SK-N-SH (cell line): ENCODE measurements at regions not wholly inside any gene's neighbourhood (a gene's known extent, or its start where the extent isn't known, plus 50 kb on each side); places are given as distances from the start of the nearest gene placed in this dataset.

ENCODE experiments used
- CTCF ChIA-PET: fragments of 300-600, 350-600 bp; formaldehyde crosslinking; extraction: SDS; loops from one replicate; lab custom pipeline; 2021; lab: Yijun Ruan, JAX
- POLR2A ChIA-PET: fragments of 350-600 bp; sonication (Branson Sonifier 250); formaldehyde crosslinking; extraction: SDS; loops from one replicate; lab custom pipeline; 2020; ENCODE audit warnings: antibody characterized with exemption, inconsistent platforms; lab: Yijun Ruan, JAX
- DNase-seq: peaks from one replicate; pipeline ENCODE4 v3.0.0; 2012
- H2AFZ ChIP-seq: fragments of 200-600 bp; sonication (generic); 2 replicates; pipeline ENCODE4 v1.8.1; 2016; ENCODE audit warnings: antibody characterized with exemption, mild to moderate bottlenecking, low read depth
- H3F3A ChIP-seq: fragments of 200-600 bp; sonication (generic); replicated peaks from 2 replicates; pipeline ENCODE3; 2016; ENCODE audit warnings: antibody characterized with exemption, mild to moderate bottlenecking; ENCODE audit not compliant: insufficient read depth
- H3K27ac ChIP-seq, 2 experiments: fragments of 200-500 bp in 1 of 2; fragments of 200-600 bp in 1 of 2; sonication (Bioruptor generic) in 1 of 2; sonication (generic), shearing (Covaris generic) in 1 of 2; 2 replicates each; pipeline versions ENCODE4 v1.5.1 to v1.6.1; 2014 to 2016; ENCODE audit warnings: low read depth in 2 of 2, inconsistent platforms in 1 of 2, low read length in 1 of 2, mild to moderate bottlenecking in 1 of 2, mixed read lengths in 1 of 2
- H3K27me3 ChIP-seq: fragments of 200-600 bp; sonication (generic), shearing (Covaris generic); 2 replicates; pipeline ENCODE4 v1.6.1; 2016; ENCODE audit warnings: mixed run types; ENCODE audit not compliant: insufficient read depth
- H3K36me3 ChIP-seq, 2 experiments: fragments of 200-500 bp in 1 of 2; fragments of 200-600 bp in 1 of 2; sonication (Bioruptor generic) in 1 of 2; sonication (generic) in 1 of 2; replicated peaks in 1 of 2; 2 replicates each; pipeline versions ENCODE3 to v1.5.1; 2014 to 2016; ENCODE audit warnings: low read length in 1 of 2, mild to moderate bottlenecking in 1 of 2; ENCODE audit not compliant: insufficient read depth in 2 of 2, control insufficient read depth in 1 of 2
- H3K4me1 ChIP-seq, 2 experiments: fragments of 200-500 bp in 1 of 2; fragments of 200-600 bp in 1 of 2; sonication (Bioruptor generic) in 1 of 2; sonication (generic), shearing (Covaris generic) in 1 of 2; 2 replicates each; pipeline versions ENCODE4 v1.5.1 to v1.6.1; 2014 to 2016; ENCODE audit warnings: low read depth in 1 of 2, low read length in 1 of 2, mixed run types in 1 of 2; ENCODE audit not compliant: insufficient read depth in 2 of 2, control insufficient read depth in 1 of 2
- H3K4me2 ChIP-seq: fragments of 200-600 bp; sonication (generic), shearing (Covaris generic); 2 replicates; pipeline ENCODE4 v1.6.1; 2017; ENCODE audit warnings: mixed run types
- H3K4me3 ChIP-seq, 2 experiments: fragments of 200-500 bp in 1 of 2; fragments of 200-600 bp in 1 of 2; sonication (Bioruptor generic) in 1 of 2; sonication (generic), shearing (Covaris generic) in 1 of 2; 2 replicates each; pipeline versions ENCODE4 v1.5.1 to v1.8.1; 2014 to 2016; ENCODE audit warnings: low read depth in 2 of 2, inconsistent platforms in 1 of 2, low read length in 1 of 2, mild to moderate bottlenecking in 1 of 2, mixed read lengths in 1 of 2, moderate library complexity in 1 of 2
- H3K79me2 ChIP-seq: fragments of 200-600 bp; sonication (generic); 2 replicates; pipeline ENCODE4 v1.8.1; 2017; ENCODE audit warnings: mild to moderate bottlenecking; ENCODE audit not compliant: insufficient read depth
- H3K9ac ChIP-seq: fragments of 200-600 bp; sonication (generic); 2 replicates; pipeline ENCODE4 v1.6.1; 2017; ENCODE audit warnings: mixed run types
- H3K9me2 ChIP-seq: fragments of 200-600 bp; sonication (generic); 2 replicates; pipeline ENCODE4 v1.6.1; 2017; ENCODE audit warnings: mixed run types
- H3K9me3 ChIP-seq: fragments of 200-600 bp; sonication (generic); 2 replicates; pipeline ENCODE4 v1.6.1; 2017; ENCODE audit warnings: mixed run types, mild to moderate bottlenecking, moderate library complexity
- H4K20me1 ChIP-seq: fragments of 200-600 bp; sonication (generic); 2 replicates; pipeline ENCODE4 v1.6.1; 2017; ENCODE audit warnings: mild to moderate bottlenecking, mixed run types; ENCODE audit not compliant: insufficient read depth
- GABPA ChIP-seq: IDR thresholded peaks from 2 replicates; pipeline ENCODE4 v1.4.0; 2012; ENCODE audit warnings: low read depth, mild to moderate bottlenecking
- IRF3 ChIP-seq: fragments of 150-350 bp; IDR thresholded peaks from 2 replicates; pipeline ENCODE4 v1.6.1; 2016; ENCODE audit warnings: mild to moderate bottlenecking, low read depth, low read length
- JUND ChIP-seq: IDR thresholded peaks from 2 replicates; pipeline ENCODE4 v1.4.0; 2012
- MAX ChIP-seq: IDR thresholded peaks from 2 replicates; pipeline ENCODE4 v1.4.0; 2012; ENCODE audit warnings: low read depth
- MEF2A ChIP-seq: IDR thresholded peaks from 2 replicates; pipeline ENCODE4 v1.4.0; 2012; ENCODE audit warnings: low read depth, borderline replicate concordance
- MXI1 ChIP-seq: IDR thresholded peaks from 2 replicates; pipeline ENCODE4 v1.6.1; 2012; ENCODE audit warnings: mild to moderate bottlenecking, low read depth, low read length, improper control_type of control experiment
- NFIC ChIP-seq: IDR thresholded peaks from 2 replicates; pipeline ENCODE4 v1.4.0; 2012; ENCODE audit warnings: borderline replicate concordance
- NRF1 ChIP-seq: IDR thresholded peaks from 2 replicates; pipeline ENCODE4 v1.6.1; 2012; ENCODE audit warnings: low read depth, mild to moderate bottlenecking, low read length
- PBX3 ChIP-seq: IDR thresholded peaks from 2 replicates; pipeline ENCODE4; 2012
- POLR2AphosphoS5 ChIP-seq: IDR thresholded peaks from 2 replicates; pipeline ENCODE4 v1.6.1; 2012; ENCODE audit warnings: low read depth, low read length
- RAD21 ChIP-seq: IDR thresholded peaks from 2 replicates; pipeline ENCODE4 v1.6.1; 2012; ENCODE audit warnings: mild to moderate bottlenecking, low read length
- RFX5 ChIP-seq: IDR thresholded peaks from 2 replicates; pipeline ENCODE4 v1.6.1; 2012; ENCODE audit warnings: mild to moderate bottlenecking, improper control_type of control experiment, low read length
- RXRA ChIP-seq: IDR thresholded peaks from 2 replicates; pipeline ENCODE4 v1.4.0; 2012; ENCODE audit warnings: low read depth, mild to moderate bottlenecking, borderline replicate concordance
- SMC3 ChIP-seq: IDR thresholded peaks from 2 replicates; pipeline ENCODE4 v1.6.1; 2012; ENCODE audit warnings: low read depth, low read length, improper control_type of control experiment
- TAF1 ChIP-seq: IDR thresholded peaks from 2 replicates; pipeline ENCODE4 v1.6.1; 2012; ENCODE audit warnings: low read depth, mild to moderate bottlenecking, low read length, moderate library complexity, borderline replicate concordance
- TCF12 ChIP-seq: IDR thresholded peaks from 2 replicates; pipeline ENCODE4 v1.4.0; 2012
- TEAD4 ChIP-seq: IDR thresholded peaks from 2 replicates; pipeline ENCODE4 v1.4.0; 2012; ENCODE audit warnings: mild to moderate bottlenecking, borderline replicate concordance; ENCODE audit not compliant: insufficient read depth
- USF1 ChIP-seq: IDR thresholded peaks from 2 replicates; pipeline ENCODE4 v1.4.0; 2012; ENCODE audit warnings: low read depth, borderline replicate concordance
- ZBTB33 ChIP-seq: IDR thresholded peaks from 2 replicates; pipeline ENCODE4 v1.4.0; 2012; ENCODE audit warnings: low read depth, borderline replicate concordance
- WGBS: methylation state at CpG from one replicate; pipeline ENCODE4 v1.1.6; 2017; ENCODE audit warnings: low lambda C conversion rate; 5-methylcytosine and 5-hydroxymethylcytosine counted together

GRCh38 chr20:24384865-24385264 lies 84.6 kb upstream of the SYNDIG1 start:
- H3K9me3 ChIP-seq: no peaks in the 10 kb centered on the region
- no peaks in the 10 kb centered on the region for H3K9me2 ChIP-seq
- no peak overlapping the region for H3K9ac ChIP-seq
- H3K4me2 ChIP-seq: no peak overlapping the region
- H3K4me3 ChIP-seq: no peak overlapping the region
- H3K27me3 ChIP-seq: no peaks in the 10 kb centered on the region
- ChIA-PET POLR2A (no interaction called here), CTCF (interaction anchor here (0.5 kb wide), 1 partner anchor 1039 kb away, joined by 3 read pairs; no protein-coding TSS in a partner anchor)
- TF ChIP-seq TEAD4 (no peak), USF1 (no peak), RAD21 (no peak), ZBTB33 (no peak), POLR2AphosphoS5 (no peak), MEF2A (no peak), NRF1 (no peak), TCF12 (no peak), MAX (no peak), RFX5 (no peak), GABPA (no peak), SMC3 (no peak), TAF1 (no peak), RXRA (no peak), IRF3 (no peak), NFIC (no peak), JUND (no peak), MXI1 (no peak), PBX3 (no peak)
- no peak overlapping the region for H3K27ac ChIP-seq
- WGBS: 45% methylated on average over 5 of the region's 5 CpGs
- no peak for DNase-seq
- no peaks in the 10 kb centered on the region for H3K36me3 ChIP-seq
- H3F3A ChIP-seq: no peaks in the 10 kb centered on the region
- no peak overlapping the region for H2AFZ ChIP-seq
- H3K79me2 ChIP-seq: no peaks in the 10 kb centered on the region
- H4K20me1 ChIP-seq: no peaks in the 10 kb centered on the region
- peaks cover 0 to 13% of the 10 kb centered on the region in 2 experiments; a peak in 2 of 4 replicates for H3K4me1 ChIP-seq
